ENCODE measurements at regions not wholly inside any gene's neighbourhood (a gene's known extent, or its start where the extent isn't known, plus 50 kb on each side); places are given as distances from the start of the nearest gene placed in this dataset.
A peak's percentile ranks its signal among the peaks of the same experiment; 100 is the strongest.

- TF ChIP-seq FOXP4 (CRISPR knock-in tag; IDR thresholded peaks at IDR 0.05) (peak; percentile 99), ZNF558 (CRISPR knock-in tag; IDR thresholded peaks at IDR 0.05; ENCODE audit: borderline replicate concordance) (0 out of 2 replicates have a peak, but pooled peaks have one; percentile 37), ZNF720 (CRISPR knock-in tag; IDR thresholded peaks at IDR 0.05) (no peak), NONO (IDR thresholded peaks at IDR 0.05) (no peak), NONO (CRISPR knock-in tag; conservative IDR thresholded peaks at IDR 0.05) (peak; percentile 82), NBN (conservative IDR thresholded peaks at IDR 0.05) (no peak), TCF12 (IDR thresholded peaks at IDR 0.05) (no peak), TCF12 (CRISPR knock-in tag; IDR thresholded peaks at IDR 0.05) (peak; percentile 92; the same call in 1 of the 2 replicates), FOXP1 (IDR thresholded peaks at IDR 0.05) (peak; percentile 96), FOXP1 (CRISPR knock-in tag; IDR thresholded peaks at IDR 0.05) (peak; percentile 99), FOSL1 (CRISPR knock-in tag; IDR thresholded peaks at IDR 0.05; ENCODE audit: borderline replicate concordance) (peak; percentile 78; the same call in 1 of the 2 replicates), CENPX (CRISPR knock-in tag; IDR thresholded peaks at IDR 0.05) (no peak), ZNF407 (CRISPR knock-in tag; IDR thresholded peaks at IDR 0.05; ENCODE audit: not compliant biosample characterization) (no peak), ZGPAT (CRISPR knock-in tag; IDR thresholded peaks at IDR 0.05) (peak; percentile 96), MXD3 (CRISPR knock-in tag; IDR thresholded peaks at IDR 0.05) (no peak), PAF1 (CRISPR knock-in tag; IDR thresholded peaks at IDR 0.05) (no peak), ZMAT5 (CRISPR knock-in tag; IDR thresholded peaks at IDR 0.05; ENCODE audit: borderline replicate concordance, low read depth) (no peak), RAD51 (IDR thresholded peaks at IDR 0.05; ENCODE audit: borderline replicate concordance) (no peak), SRSF9 (IDR thresholded peaks at IDR 0.05; ENCODE audit: borderline replicate concordance, insufficient read depth, low read depth, low read length, poor library complexity, severe bottlenecking) (no peak)
These were observed 127.9 kb upstream of the SLC45A1 start (continued) for GRCh38 chr1:8189931-8190483.
